OCI-LY3 (cell line): ENCODE measurements at regions not wholly inside any gene's neighbourhood (a gene's known extent, or its start where the extent isn't known, plus 50 kb on each side); places are given as distances from the start of the nearest gene placed in this dataset.

Experiments
- EZH2phosphoT487 ChIP-seq: fragments of 200-600 bp; shearing (Covaris generic); IDR thresholded peaks from 2 replicates; pipeline ENCODE4 v1.6.1; 2018; ENCODE audit warnings: antibody characterized with exemption, mixed run types, low read depth
- TF ChIP-seq, protein P1 (sequence below): fragments of 200-600, 300-600 bp; sonication (generic); IDR thresholded peaks from 2 replicates; pipeline ENCODE4 v1.5.1; 2014; ENCODE audit warnings: antibody characterized with exemption, low read length, low read depth

DNA sequence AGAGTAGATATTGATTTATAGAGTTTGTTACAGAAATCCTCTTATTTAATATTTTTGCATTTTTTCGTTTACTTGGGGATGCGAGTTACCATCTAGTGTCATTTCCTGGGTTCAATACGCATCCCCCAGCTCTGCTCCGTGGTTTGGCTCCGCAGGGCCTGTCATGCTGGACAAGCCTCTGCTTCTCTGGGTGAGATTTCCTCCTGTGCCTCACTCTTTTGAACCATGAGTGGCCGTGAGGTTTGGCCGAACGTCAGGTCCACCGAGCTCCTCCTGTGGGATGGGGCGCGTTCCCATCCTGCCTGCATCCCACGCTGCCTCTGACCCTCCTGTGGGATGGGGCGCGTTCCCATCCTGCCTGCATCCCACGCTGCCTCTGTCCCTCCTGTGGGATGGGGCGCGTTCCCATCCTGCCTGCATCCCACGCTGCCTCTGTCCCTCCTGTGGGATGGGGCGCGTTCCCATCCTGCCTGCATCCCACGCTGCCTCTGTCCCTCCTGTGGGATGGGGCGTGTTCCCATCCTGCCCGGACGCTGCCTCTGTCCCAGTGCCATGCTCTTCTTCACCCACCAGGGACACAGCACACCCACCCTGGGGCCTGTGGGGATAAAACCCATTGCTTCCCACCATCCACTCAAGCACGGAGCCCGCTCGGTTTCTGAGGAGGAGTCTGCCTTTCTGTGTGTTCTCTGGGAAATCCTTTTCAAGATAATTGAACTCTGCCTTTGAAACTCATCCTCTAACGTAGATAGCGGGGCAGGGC is 506.8 kb downstream of the BRD1 start:
- TF ChIP-seq, protein P1, sequence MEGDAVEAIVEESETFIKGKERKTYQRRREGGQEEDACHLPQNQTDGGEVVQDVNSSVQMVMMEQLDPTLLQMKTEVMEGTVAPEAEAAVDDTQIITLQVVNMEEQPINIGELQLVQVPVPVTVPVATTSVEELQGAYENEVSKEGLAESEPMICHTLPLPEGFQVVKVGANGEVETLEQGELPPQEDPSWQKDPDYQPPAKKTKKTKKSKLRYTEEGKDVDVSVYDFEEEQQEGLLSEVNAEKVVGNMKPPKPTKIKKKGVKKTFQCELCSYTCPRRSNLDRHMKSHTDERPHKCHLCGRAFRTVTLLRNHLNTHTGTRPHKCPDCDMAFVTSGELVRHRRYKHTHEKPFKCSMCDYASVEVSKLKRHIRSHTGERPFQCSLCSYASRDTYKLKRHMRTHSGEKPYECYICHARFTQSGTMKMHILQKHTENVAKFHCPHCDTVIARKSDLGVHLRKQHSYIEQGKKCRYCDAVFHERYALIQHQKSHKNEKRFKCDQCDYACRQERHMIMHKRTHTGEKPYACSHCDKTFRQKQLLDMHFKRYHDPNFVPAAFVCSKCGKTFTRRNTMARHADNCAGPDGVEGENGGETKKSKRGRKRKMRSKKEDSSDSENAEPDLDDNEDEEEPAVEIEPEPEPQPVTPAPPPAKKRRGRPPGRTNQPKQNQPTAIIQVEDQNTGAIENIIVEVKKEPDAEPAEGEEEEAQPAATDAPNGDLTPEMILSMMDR: no peak
- no peak for TF ChIP-seq EZH2phosphoT487
